ENCODE measurements at regions not wholly inside any gene's neighbourhood (a gene's known extent, or its start where the extent isn't known, plus 50 kb on each side); places are given as distances from the start of the nearest gene placed in this dataset.

- no peak for TF ChIP-seq EP300 (IDR thresholded peaks at IDR 0.05)
- TF ChIP-seq CTCF (IDR thresholded peaks at IDR 0.05), result no peak
- TF ChIP-seq POLR2AphosphoS5 (IDR thresholded peaks at IDR 0.05), result no peak
- TF ChIP-seq POLR2A (IDR thresholded peaks at IDR 0.05), result no peak
Observed at GRCh38 chr1:4084048-4084431, 184.0 kb upstream of the C1orf174 start.
